Ramos (cell line): ENCODE measurements at regions not wholly inside any gene's neighbourhood (a gene's known extent, or its start where the extent isn't known, plus 50 kb on each side); places are given as distances from the start of the nearest gene placed in this dataset.
"Not testable (repeated sequence)": the region's sequence is repeated elsewhere in the genome, so short reads cannot be mapped to it uniquely, and the experiment has no call there.

Experiments
- in situ Hi-C: fragments of 300-500 bp; cut with MboI; formaldehyde crosslinking; loops from one replicate; pipeline ENCODE4 v1.14.3; 2022; ENCODE audit warnings: low sequenced_read_pairs; ENCODE audit not compliant: unreplicated experiment

GRCh38 chr6:145090801-145091585 lies 644.3 kb downstream of the EPM2A start:
- in situ Hi-C loops: no loop called here

DNA sequence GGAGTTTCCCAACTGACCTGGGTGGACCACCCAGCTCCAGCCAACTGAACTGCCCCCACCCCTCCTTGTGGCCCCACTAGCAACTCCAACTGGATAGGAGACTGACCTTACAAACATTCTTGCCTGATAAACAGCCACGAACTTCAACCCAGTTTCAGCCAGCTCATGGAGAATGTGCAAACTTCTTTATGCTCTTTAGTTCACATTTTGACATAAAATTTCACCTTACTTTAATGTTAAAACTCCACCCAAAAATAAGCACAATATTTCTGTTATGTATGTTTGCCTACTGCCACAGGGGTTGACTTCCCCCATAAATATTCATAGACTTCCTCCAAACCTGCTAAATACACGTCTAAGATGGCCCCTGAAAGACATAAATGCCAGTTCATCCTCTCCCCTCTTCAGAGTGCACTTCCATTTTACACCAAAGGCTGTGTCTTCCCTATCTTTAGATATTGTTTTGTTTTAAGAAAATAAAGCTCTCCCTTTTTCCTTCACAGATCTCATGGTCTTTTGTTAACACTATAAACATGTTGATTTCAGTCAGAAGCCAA lies 643.7 kb downstream of the EPM2A start:
- in situ Hi-C loops: no loop called here

GRCh38 chr6:145092554-145092953 lies 642.8 kb downstream of the EPM2A start:
- in situ Hi-C loops: no loop called here

- in situ Hi-C loops: no loop called here
Observed at GRCh38 chr6:145093226-145093625, 642.1 kb downstream of the EPM2A start.

DNA sequence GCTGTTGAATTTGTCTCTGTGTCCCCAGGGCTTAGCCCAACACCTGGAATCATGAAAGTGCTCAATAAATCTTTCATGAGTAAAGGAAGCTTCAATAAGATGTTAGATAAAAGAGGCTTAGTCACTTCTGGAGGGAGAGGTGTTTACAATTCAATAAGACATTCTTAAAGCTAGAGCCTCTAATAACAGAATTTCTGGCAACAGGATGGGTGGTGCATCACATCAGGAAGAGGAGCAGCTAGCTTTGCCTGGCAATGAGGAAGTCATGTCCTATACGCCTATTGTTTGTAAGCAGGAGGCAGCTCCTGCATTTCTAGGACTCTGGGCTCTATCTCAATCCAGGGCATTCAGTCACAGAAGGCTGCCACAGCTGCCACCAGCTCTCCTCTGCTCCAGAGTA lies 638.5 kb downstream of the EPM2A start:
- in situ Hi-C loops: no loop called here

GRCh38 chr6:145098127-145098526 lies 637.2 kb downstream of the EPM2A start:
- in situ Hi-C loops: not testable (repeated sequence)

DNA sequence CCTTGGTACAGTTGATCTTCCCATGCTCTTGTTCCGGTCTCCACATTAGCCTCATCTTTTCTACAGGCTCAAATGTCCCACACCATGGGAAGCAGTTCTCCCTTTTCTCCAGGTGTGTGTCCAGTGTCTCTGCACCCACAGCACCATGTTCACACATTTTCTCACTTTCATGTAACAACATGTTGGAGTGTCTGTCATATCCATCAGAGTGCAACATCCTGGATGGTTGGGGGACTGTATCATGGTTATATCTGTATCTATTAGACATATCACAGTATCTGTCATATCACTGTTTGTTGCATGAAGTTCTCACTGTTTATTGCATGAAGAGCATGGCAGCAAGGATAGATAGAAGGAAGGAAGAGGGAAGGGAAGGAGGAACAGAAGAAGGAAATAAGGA lies 635.6 kb downstream of the EPM2A start:
- in situ Hi-C loops: no loop called here

- in situ Hi-C loops: no loop called here
Observed at GRCh38 chr6:145110109-145110508, 625.2 kb downstream of the EPM2A start.

DNA sequence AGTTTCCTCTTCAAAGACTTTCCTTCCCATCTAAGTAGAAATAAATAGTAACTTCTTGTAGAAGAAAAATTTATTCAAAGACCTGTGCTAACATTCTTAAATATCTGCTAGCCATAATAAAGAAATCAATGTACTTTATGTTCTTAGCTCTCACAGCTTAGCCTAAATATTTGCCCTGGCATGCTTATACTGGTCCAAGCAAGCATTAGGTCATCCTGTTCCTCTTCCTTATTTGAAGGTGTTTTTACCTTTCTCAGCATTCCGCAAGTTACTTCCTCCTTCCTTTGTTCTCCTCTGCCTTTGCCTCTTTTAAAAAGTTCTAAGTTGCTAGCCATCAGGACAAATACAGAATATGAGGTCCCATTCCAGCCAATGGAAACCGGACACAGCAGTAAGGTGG lies 623.9 kb downstream of the EPM2A start:
- in situ Hi-C loops: not testable (repeated sequence)

- in situ Hi-C loops: no loop called here
Observed at GRCh38 chr6:145112711-145113148, 622.6 kb downstream of the EPM2A start.

- in situ Hi-C loops: no loop called here
Observed at GRCh38 chr6:145115638-145116037, 619.7 kb downstream of the EPM2A start.

- in situ Hi-C loops: no loop called here
Observed at GRCh38 chr6:145116591-145117178, 618.6 kb downstream of the EPM2A start.

DNA sequence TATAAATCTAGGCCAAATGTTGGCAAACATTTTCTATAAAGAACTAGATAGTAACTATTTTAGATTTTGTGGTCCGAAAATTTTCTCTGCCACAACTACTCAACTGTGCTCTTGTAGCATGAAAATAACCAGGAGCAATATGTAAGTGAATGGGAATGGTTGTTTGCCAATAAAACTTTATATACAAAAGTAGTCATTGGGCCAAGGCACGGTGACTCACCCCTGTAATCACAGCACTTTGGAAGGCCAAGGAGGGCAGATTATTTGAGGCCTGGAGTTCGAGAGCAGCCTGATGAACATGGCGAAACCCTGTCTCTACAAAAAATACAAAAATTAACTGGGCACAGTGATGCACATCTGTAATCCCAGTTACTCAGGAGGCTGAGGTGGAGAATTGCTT lies 617.1 kb downstream of the EPM2A start:
- in situ Hi-C loops: no loop called here

- in situ Hi-C loops: no loop called here
Observed at GRCh38 chr6:145119081-145119480, 616.2 kb downstream of the EPM2A start.

DNA sequence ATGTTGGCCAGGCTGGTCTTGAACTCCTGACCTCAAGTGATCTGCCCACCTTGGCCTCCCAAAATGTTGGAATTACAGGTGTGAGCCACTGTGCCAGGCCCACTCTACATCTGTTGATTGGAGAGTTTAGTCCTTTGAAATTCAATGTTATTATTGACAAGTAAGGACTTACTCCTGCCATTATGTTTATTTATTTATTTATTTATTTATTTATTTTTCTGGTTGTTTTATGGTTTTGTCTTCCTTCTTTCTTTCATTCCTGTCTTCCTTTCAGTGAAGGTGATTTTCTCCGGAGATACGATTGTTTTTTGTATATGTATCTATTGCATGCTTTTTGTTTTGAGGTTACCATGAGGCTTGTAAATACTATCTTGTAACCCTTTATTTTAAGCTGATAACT lies 602.6 kb downstream of the EPM2A start:
- in situ Hi-C loops: no loop called here

- in situ Hi-C loops: no loop called here
Observed at GRCh38 chr6:145135702-145136101, 599.6 kb downstream of the EPM2A start.

- in situ Hi-C loops: no loop called here
Observed at GRCh38 chr6:145137425-145137824, 597.9 kb downstream of the EPM2A start.

GRCh38 chr6:145138469-145139139 lies 596.7 kb downstream of the EPM2A start:
- in situ Hi-C loops: no loop called here

GRCh38 chr6:145139140-145139850 lies 596.0 kb downstream of the EPM2A start:
- in situ Hi-C loops: no loop called here

DNA sequence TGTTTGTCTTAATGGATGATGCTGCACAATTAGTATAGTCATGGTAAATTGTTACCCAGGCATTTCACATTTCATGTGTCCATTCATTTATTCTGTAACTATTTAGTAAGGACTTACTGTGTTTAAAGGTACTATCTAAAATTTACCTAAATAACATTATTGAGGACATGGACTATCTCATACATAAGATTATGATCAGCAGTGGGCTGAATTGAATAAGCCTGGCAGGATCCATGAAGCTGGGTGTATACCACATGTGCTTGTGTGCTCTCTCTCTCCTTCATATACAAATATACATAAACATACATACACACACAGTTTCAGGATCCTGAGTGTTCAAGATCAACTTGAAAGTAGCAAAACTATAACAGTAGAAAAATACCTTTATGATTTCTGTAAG lies 595.4 kb downstream of the EPM2A start:
- in situ Hi-C loops: no loop called here
